ENCODE measurements at regions not wholly inside any gene's neighbourhood (a gene's known extent, or its start where the extent isn't known, plus 50 kb on each side); places are given as distances from the start of the nearest gene placed in this dataset.

- DNase-seq: no peak
Measured at GRCh38 chr19:31611046-31611877, 262.0 kb upstream of the TSHZ3 start.

- DNase-seq: no peak
Measured at GRCh38 chr19:31612873-31613272, 263.6 kb upstream of the TSHZ3 start.

- DNase-seq: no peak
Measured at GRCh38 chr19:31613683-31614219, 264.5 kb upstream of the TSHZ3 start.

- DNase-seq: no peak
Measured at GRCh38 chr19:31616031-31616430, 266.8 kb upstream of the TSHZ3 start.

GRCh38 chr19:31617010-31617585 lies 267.9 kb upstream of the TSHZ3 start:
- no peak for DNase-seq

- no peak for DNase-seq
Measured at GRCh38 chr19:31625056-31625455, 275.8 kb upstream of the TSHZ3 start.

- DNase-seq: no peak
Measured at GRCh38 chr19:31625575-31625974, 276.3 kb upstream of the TSHZ3 start.

- no peak for DNase-seq
Measured at GRCh38 chr19:31626941-31627340, 277.7 kb upstream of the TSHZ3 start.

- no peak for DNase-seq
Measured at GRCh38 chr19:31627620-31628365, 278.6 kb upstream of the TSHZ3 start.

- DNase-seq: no peak
Measured at GRCh38 chr19:31629579-31630363, 280.5 kb upstream of the TSHZ3 start.

- DNase-seq: no peak
Measured at GRCh38 chr19:31633014-31633413, 283.8 kb upstream of the TSHZ3 start.

- no peak for DNase-seq
Measured at GRCh38 chr19:31639306-31639705, 290.1 kb upstream of the TSHZ3 start.

- no peak for DNase-seq
Measured at GRCh38 chr19:31641591-31641990, 292.4 kb upstream of the TSHZ3 start.

GRCh38 chr19:31648347-31648746 lies 299.1 kb upstream of the TSHZ3 start:
- DNase-seq: no peak

- no peak for DNase-seq
Measured at GRCh38 chr19:31656507-31656906, 307.3 kb upstream of the TSHZ3 start.

- no peak for DNase-seq
Measured at GRCh38 chr19:31658993-31659896, 310.0 kb upstream of the TSHZ3 start.

- no peak for DNase-seq
Measured at GRCh38 chr19:31659897-31660210, 310.6 kb upstream of the TSHZ3 start.

GRCh38 chr19:31664096-31664495 lies 314.9 kb upstream of the TSHZ3 start:
- DNase-seq: no peak

GRCh38 chr19:31664997-31665396 lies 315.8 kb upstream of the TSHZ3 start:
- no peak for DNase-seq

- DNase-seq: no peak
Measured at GRCh38 chr19:31666126-31666525, 316.9 kb upstream of the TSHZ3 start.

- no peak for DNase-seq
Measured at GRCh38 chr19:31667106-31667505, 317.9 kb upstream of the TSHZ3 start.

GRCh38 chr19:31668921-31669320 lies 319.7 kb upstream of the TSHZ3 start:
- DNase-seq: no peak
